Fibroblast of mammary gland (primary cell): ENCODE measurements at regions not wholly inside any gene's neighbourhood (a gene's known extent, or its start where the extent isn't known, plus 50 kb on each side); places are given as distances from the start of the nearest gene placed in this dataset.

Experiments used
- DNase-seq: peaks from one replicate; pipeline ENCODE4 v3.0.0-alpha.2; 2010; ENCODE audit warnings: low read depth
- H3K4me3 ChIP-seq: 2 replicates; pipeline ENCODE4 v1.5.1; 2011; ENCODE audit warnings: low read depth, mild to moderate bottlenecking, low read length, moderate library complexity; ENCODE audit not compliant: control insufficient read depth
- TF ChIP-seq, protein P1 (sequence below): conservative IDR thresholded peaks from 2 replicates; pipeline ENCODE4 v1.5.1; 2011; ENCODE audit warnings: low read depth, low read length, inconsistent platforms; ENCODE audit not compliant: control insufficient read depth, insufficient read depth

DNA sequence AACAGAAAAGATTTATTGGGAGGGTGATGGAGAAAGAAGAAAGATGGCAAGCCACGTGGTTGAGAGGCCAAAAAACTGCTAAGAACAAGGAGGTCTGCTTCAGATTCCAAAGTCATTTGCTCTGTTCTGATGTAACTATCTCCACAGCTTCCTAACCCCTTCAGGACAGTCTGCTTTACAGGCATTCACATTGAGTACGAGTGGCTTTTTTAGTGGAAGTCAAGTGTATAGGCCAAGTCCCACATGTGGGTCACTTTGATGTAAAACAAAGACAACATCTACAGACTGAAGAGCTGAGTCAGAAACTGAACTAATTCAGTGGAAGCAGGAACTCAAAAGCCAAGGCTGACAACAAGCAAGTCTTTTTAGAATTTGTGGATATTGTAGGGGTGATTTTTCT is 128.7 kb upstream of the F3 start:
- TF ChIP-seq, protein P1, sequence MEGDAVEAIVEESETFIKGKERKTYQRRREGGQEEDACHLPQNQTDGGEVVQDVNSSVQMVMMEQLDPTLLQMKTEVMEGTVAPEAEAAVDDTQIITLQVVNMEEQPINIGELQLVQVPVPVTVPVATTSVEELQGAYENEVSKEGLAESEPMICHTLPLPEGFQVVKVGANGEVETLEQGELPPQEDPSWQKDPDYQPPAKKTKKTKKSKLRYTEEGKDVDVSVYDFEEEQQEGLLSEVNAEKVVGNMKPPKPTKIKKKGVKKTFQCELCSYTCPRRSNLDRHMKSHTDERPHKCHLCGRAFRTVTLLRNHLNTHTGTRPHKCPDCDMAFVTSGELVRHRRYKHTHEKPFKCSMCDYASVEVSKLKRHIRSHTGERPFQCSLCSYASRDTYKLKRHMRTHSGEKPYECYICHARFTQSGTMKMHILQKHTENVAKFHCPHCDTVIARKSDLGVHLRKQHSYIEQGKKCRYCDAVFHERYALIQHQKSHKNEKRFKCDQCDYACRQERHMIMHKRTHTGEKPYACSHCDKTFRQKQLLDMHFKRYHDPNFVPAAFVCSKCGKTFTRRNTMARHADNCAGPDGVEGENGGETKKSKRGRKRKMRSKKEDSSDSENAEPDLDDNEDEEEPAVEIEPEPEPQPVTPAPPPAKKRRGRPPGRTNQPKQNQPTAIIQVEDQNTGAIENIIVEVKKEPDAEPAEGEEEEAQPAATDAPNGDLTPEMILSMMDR, result no peak
- H3K4me3 ChIP-seq, result no peak overlapping the region
- no peak for DNase-seq

DNA sequence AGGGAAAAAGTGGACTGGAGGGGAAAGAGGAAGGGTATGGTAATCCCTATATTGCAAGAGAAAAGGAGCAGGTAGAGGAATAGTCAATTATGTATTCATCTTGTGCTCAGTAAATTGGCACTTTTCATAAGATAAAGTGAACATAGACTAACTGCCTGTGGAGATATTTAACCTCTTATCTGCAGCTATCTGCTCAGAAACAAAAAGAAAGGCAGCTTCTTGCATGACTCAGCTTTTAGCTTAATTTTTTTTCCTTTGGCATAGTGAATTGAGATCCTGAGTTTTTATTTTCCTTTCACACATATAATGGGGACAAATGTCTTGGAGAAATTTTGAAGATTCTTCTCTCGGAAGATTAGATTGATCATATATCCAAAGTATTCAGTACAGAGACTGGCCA is 127.6 kb upstream of the F3 start:
- H3K4me3 ChIP-seq, result no peak overlapping the region
- no peak for DNase-seq
- TF ChIP-seq, protein P1, result no peak

DNA sequence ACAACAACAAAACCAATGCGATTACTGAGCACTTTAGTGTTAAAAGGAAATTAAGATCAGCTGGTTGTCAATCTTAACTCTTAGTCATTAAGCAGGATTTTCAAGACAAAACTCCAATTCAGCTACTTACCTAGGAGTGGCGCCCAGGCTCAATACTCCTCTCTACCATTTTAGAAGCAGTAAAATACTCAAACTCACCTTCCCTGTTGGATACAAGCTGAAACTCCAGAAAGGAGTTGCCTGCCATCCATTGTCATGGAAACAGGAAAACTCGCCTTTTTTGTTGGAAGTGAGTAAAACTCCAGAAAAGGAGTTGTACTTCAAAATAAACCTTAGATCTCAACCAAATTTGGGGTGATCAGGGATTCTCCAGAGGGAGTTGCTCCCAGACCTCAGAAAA is 127.0 kb upstream of the F3 start:
- no peak for DNase-seq
- TF ChIP-seq, protein P1, result no peak
- H3K4me3 ChIP-seq, result no peak overlapping the region

DNA sequence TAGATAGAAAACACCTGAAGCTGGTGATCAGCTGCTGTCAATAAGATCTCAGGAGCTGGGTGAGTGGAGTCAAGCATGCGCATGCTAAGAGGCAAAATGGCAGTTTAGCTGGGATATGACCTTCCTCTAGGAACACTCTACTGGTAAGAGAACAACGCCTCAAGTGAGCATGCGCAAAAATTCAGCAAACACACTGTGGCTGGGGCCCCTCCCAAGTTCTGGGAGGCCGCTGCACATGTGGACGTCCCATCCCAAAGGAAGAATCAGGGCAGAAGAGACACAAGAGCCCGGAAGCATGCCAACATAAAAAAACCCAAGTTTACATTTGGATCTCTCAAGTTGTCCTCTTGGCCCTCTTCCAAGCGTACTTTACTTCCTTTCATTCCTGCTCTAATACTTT is 126.3 kb upstream of the F3 start:
- H3K4me3 ChIP-seq, result no peak overlapping the region
- TF ChIP-seq, protein P1, result no peak
- no peak for DNase-seq

DNA sequence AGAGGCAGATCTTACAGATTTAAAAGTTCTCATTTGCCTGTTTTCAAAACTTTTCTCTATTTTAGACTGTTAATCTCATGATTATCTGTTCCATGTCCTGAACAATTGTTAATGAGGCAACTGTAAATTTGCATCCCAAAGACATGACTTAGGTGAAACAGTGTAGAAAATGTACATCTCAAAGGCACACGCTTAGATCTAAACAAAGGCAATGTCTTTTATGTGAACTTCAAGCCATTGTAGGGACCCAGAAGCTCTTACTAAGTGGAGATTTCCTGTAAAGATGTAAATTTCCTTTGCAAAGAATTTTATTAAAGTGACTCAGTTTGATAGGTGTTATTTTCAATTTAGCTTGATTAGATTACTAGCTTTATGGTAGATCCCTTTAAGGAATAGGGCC is 125.2 kb upstream of the F3 start:
- no peak overlapping the region for H3K4me3 ChIP-seq
- DNase-seq, result no peak
- TF ChIP-seq, protein P1, result no peak

DNA sequence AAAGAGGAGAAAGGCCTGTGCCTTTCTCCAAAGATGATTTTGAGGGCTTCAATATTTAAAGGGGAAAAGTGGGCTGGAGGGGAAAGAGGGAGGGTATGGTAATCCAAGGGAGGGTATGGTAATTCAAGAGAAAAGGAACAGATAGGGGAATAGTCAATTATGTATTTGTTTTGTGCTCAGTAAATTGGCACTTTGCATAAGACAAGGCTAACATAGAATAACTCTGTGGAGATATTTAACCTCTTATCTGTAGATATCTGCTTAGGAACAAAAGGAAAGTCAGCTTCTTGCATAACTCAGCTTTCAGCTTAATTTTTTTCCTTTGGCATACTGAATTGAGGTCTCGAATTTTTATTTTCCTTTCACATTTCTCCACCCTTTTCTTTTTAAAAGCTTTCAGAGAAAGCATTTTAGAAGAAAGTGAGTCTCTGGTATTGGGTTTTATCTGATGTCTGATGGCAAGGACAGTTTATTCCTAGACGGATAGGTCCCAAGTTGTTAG is 119.9 kb upstream of the F3 start:
- H3K4me3 ChIP-seq, result no peak overlapping the region
- TF ChIP-seq, protein P1, result no peak
- no peak for DNase-seq

DNA sequence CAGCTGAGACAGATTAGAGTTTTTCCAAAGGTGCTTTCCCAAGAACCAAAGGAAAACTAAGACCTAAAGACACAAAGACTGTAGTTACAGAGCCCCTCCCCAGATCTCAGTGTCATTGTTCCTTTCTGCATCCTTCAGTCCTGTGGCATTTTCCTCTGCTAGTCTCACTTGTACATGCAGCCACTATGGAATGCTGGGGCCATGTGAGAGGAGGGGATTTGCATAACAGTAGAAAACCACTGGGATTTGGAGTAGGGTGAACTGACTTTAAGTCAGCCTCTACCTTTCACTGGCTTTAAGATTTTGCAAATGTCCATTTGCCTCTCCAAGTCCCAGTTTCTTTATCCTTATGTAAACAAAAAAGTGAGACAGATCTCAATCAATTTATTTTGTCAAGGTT is 119.4 kb upstream of the F3 start:
- DNase-seq, result no peak
- TF ChIP-seq, protein P1, result no peak
- no peak overlapping the region for H3K4me3 ChIP-seq
